GM12864 (cell line): ENCODE measurements at regions not wholly inside any gene's neighbourhood (a gene's known extent, or its start where the extent isn't known, plus 50 kb on each side); places are given as distances from the start of the nearest gene placed in this dataset.

ENCODE experiments used
- DNase-seq: peaks from one replicate; pipeline ENCODE4 v3.0.0-alpha.2; 2011; ENCODE audit warnings: low read depth
- H3K4me3 ChIP-seq: 2 replicates; pipeline ENCODE4 v1.5.1; 2011; ENCODE audit warnings: mild to moderate bottlenecking, low read depth, low read length, control low read depth
- CTCF ChIP-seq: IDR thresholded peaks from 2 replicates; pipeline ENCODE4 v1.5.1; 2011; ENCODE audit warnings: low read depth, mild to moderate bottlenecking, moderate library complexity, low read length, control low read depth, inconsistent platforms; ENCODE audit errors: missing control alignments

- H3K4me3 ChIP-seq, result no peak overlapping the region
- TF ChIP-seq CTCF, result no peak
- no peak for DNase-seq
These were observed 112.1 kb upstream of the FRMD6 start for GRCh38 chr14:51539571-51540037.

- DNase-seq, result no peak
- no peak overlapping the region for H3K4me3 ChIP-seq
- TF ChIP-seq CTCF, result no peak
These were observed 111.3 kb upstream of the FRMD6 start for GRCh38 chr14:51540364-51540763.

GRCh38 chr14:51544471-51544870 is 107.2 kb upstream of the FRMD6 start:
- H3K4me3 ChIP-seq, result no peak overlapping the region
- no peak for TF ChIP-seq CTCF
- DNase-seq, result no peak

GRCh38 chr14:51544901-51545300 is 106.8 kb upstream of the FRMD6 start:
- TF ChIP-seq CTCF, result no peak
- DNase-seq, result no peak
- no peak overlapping the region for H3K4me3 ChIP-seq

GRCh38 chr14:51545396-51545795 is 106.3 kb upstream of the FRMD6 start:
- no peak for DNase-seq
- TF ChIP-seq CTCF, result no peak

GRCh38 chr14:51546099-51546498 is 105.6 kb upstream of the FRMD6 start:
- H3K4me3 ChIP-seq, result no peak overlapping the region
- no peak for DNase-seq
- TF ChIP-seq CTCF, result no peak

More at GRCh38 chr14:51545396-51545795, 106.3 kb upstream of the FRMD6 start:
- H3K4me3 ChIP-seq, result no peak overlapping the region

- no peak for DNase-seq
- no peak overlapping the region for H3K4me3 ChIP-seq
- no peak for TF ChIP-seq CTCF
These were observed 105.0 kb upstream of the FRMD6 start for GRCh38 chr14:51546603-51547258.
